OCI-M2 (cell line): ENCODE measurements at regions not wholly inside any gene's neighbourhood (a gene's known extent, or its start where the extent isn't known, plus 50 kb on each side); places are given as distances from the start of the nearest gene placed in this dataset.
A peak's percentile ranks its signal among the peaks of the same experiment; 100 is the strongest.

Source experiments
- DNase-seq: peaks from one replicate; lab custom pipeline; 2025; ENCODE audit not compliant: unreplicated experiment; lab: John Stamatoyannopoulos, UW

DNA sequence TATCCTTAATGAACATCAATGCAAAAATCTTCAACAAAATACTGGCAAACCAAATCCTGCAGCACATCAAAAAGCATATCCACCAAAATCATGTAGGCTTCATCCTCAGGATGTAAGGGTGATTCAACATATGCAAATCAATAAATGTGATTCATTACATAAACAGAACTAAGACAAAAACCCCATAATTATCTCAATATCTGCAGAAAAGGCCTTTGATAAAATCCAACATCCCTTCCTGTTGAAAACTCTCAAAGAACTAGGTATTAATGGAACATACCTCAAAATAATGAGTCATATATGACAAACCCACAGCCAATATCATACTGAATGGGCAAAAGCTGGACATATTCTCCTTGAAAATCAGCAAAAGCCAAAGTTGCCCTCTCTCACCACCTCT, 54.6 kb upstream of the DEPDC1 start:
- DNase-seq: no peak

DNA sequence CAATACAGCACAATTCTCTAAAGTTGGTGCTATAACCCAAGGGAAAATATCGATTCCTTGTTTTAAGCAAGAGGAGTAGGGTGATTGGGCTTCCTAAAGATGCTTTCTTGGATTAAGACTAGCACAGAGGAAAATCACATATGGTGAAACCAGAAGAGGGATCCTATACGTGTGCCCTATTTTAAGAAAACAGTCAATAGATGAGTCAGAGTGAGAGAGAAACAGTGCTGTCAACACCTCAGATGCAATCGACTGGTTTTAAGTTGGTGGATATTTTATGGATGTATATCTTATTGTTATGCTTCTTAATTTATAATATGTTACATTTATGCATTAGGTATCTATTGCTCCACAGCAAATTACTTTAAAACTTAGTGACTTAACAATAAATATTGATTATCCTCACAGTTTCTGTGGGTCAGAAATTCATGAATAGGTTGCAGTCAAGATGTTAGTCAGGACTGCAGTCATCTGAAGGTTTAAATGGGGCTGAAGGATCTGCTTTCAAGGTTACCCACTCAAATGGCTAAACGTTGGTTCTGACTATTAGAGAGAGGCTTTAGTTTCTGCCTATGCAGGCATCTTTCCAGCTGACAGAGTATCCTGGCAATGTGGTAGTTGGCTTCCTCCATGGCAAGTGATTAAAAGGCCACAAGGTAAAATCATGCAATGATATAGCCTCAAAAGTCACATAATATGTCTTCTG, 61.6 kb upstream of the DEPDC1 start:
- DNase-seq: no peak

DNA sequence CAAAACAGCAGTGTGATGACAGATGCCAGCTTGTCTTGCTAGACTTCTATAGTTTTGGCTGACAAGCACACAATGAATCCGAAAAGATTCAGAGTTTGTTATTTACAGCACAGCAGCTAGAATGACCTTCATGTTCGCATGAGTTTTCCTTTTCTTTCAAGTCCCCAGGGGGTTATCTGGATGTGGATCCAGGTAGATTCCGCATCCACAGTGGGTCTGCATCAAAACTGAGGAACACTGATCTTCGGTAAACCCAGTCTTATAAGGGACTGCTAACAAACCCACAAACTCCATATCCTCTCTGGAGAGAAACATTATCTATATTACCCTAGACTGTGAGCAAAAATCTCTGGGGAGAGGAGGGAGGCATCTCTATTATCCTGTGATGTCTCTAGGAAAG, 69.0 kb upstream of the DEPDC1 start:
- no peak for DNase-seq

DNA sequence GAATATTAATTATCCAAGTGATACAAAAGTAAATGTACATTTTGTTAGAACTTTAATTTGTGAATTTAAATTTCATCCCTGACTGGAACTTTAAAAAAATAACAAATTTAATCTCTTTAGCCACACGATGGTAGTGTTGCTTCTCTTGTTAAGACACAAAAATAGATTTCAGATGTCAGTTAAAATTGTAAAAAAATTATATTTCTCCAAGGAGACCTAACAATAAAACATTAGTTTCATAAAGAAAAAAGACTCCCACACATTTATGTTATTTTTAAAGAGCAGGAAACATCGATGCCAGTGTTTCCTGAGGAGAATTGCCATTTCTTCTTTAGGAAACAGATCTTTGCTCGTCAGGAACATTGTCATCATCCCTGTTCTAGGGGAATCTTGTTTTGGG, 74.0 kb upstream of the DEPDC1 start:
- no peak for DNase-seq

DNA sequence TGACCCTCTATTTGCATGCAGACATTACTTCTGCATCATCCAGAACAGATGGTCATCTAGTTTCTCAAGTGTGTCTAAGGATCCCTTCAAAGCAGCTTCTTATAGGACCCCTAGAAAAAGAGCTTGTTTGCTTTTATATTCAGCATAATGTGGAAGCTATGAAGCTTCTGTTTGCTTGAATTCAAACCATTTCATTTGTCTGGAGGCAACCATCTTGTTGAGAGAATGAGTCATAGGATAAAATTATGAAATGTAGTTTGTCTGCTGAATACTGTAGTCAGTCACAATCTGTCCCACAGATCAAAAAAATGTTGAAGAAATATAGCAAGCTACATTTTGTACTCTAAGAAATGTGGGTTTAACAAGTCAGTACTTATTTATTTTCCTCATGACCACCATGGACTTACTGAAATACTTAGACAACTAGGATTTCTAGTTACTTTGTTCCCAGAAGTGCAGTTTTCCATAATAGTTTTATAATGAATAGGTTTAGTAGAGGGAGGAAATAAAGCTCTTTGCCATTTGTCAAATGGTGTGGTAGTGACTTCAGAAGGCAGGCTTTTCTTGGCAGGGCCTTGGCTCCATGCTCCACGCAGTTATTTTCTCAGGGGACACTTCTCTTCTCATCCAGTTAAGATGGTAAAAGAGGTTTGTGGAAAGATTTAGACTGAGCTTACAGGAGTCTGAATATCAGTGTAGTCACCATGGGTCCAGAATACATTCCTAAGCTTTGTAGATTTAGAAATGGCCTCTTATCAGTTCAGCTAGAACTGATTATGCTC, 74.8 kb upstream of the DEPDC1 start:
- DNase-seq: no peak

DNA sequence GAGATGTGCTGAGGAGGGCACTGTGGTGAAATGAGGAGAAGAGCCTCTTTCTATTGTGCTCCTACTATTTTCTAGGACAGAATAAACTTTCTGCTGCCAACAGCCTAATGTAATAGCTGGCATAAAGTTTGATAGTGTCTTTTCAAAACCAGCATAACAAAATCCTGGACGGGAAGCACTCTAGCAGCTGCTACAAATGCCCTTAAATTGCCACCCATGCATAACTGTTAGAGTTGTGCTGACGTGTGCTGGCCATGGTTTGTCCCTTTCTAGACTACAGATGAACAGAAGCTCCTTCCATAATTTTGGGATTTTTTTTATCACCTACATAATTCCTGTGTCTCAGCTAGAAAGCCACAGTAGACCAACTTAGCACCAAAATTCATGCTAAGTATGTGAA, 88.5 kb upstream of the DEPDC1 start:
- no peak for DNase-seq

DNA sequence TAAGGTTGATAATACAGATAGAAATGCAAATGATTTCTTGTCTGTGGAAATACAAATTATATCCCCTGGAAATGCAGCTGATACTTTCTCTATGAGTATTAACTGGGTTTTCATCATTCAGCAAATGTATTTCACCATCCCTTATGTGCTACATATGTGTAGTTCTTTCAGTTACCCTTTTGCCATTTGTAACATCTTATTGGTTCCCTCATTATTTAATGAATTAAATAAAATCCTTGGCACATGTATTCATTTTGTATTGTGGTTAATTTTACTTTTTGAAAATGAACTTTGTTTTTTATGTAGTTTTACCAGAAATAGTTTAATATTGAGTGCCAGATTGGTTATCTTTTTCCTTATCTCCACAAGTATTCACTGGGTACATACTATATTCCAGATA, 89.9 kb upstream of the DEPDC1 start:
- DNase-seq: no peak

DNA sequence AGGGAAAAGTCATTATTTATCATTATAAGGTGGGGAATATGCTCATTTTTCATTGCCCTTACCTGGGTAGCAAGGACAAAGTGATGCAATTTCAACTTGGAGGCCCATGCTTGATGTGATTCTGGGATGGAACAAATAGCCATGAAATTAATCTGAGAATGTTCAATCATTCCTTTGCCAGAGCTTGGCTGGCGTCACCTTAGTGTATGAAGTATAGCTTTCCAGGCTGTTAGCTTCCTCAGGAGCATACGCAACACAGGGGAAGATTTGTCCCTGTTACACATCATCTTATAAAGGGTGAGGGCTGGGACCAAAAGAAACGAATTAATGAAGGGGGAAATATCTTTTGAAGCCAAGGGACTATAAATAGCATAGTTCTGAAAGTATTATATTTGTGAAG, 91.4 kb upstream of the DEPDC1 start:
- no peak for DNase-seq

DNA sequence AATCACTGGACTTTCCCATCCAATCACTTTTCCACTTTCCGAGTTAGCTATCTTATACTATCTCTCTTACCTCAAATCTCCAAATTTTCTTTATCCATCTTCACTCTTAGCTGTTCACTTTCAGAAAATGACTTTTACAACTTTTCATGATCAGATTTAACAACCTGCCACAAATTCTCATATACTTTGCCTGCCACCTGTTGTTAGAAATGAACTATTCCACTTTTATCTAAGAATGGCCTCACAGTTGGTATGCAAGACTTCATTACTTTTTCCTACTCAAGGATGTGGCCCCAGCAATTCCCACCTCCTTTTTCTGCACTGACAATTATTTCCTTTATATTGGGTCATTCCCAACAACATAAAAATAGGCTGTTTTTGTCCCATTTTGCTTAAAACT, 93.6 kb upstream of the DEPDC1 start:
- DNase-seq: no peak

DNA sequence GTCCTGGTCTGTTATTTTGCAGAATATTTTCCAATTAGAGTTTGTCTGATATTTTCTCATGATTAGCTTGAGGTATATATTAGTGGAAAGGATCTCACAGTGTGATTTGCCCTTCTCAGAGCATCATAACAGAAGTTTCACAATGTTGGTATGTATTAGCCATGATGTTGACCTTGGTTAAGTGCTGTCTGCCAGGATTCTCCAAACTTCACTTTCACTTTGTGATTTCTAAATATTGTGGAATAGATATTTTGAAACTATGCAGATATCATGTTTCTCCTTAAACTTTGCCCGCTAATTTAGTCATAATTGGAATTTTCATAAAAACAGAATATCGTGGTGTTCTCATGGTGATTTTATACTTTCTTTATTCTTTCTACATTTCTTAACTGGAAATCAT, 98.0 kb upstream of the DEPDC1 start:
- DNase-seq: no peak

DNA sequence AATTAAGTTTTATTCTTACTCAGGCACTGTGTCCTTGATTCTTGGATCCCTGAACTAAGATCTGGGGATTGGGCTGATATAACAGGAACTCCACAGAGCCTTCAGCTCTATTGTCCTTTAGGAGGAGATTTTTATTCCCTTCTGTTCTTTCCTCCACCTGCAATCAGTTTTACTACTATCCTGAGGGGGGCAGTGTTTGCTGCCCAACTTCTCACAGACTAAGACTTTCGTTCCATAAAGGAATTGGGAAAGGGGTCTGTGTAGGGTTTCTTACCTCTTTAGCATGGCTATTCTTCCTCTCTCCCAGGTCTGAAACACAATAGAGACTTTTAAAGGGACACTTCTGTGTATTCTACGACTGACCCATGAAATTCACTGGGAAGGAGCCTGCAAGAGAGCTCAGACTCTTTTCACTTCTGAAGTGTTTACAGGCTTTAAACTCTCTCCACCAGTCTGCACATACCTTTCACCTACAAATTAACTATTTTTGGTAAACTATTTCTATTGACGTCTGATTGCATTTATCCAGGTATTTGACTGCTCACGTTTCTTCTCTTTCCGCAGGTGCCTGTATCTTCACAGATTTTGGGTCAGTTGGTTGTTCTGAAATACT, 103.3 kb upstream of the DEPDC1 start:
- no peak for DNase-seq

DNA sequence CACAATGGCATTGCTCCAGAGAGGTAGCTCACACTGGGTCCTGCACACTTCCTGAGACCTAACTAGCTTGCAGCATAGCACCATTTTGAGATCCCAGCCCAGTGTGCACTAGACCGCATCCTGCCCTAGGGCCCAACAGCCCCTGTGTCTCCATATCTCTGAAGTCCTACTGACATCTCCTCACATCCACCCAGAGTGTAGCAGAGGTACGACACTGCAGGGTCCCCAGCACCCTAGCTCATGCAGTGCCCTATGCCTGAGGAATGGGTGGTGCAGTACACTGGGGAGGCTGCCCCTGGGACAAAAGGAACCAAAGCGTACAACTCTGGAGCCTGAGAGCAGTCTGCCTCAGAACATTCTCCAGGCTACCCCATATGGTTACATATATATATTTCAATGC, 111.4 kb upstream of the DEPDC1 start:
- DNase-seq: no peak

DNA sequence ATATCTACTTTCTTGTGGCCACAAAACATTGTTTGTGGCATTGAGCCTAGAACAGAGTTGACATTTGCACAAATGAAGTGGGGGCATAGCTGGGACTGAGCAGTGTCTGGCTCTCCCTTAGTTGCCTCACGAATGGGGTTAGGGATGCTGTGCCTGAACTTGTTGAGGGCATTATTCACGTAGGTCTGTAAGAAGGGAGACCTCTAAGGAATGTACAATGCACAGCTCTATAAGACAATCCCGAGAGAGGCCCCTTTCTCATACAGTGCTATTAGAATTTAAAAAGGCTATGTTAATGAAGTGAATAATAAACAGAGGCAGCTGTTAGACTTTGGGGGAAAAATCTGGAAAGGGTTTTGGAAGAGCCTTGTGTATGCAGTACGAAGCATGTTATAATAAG, 118.4 kb upstream of the DEPDC1 start:
- DNase-seq: no peak

DNA sequence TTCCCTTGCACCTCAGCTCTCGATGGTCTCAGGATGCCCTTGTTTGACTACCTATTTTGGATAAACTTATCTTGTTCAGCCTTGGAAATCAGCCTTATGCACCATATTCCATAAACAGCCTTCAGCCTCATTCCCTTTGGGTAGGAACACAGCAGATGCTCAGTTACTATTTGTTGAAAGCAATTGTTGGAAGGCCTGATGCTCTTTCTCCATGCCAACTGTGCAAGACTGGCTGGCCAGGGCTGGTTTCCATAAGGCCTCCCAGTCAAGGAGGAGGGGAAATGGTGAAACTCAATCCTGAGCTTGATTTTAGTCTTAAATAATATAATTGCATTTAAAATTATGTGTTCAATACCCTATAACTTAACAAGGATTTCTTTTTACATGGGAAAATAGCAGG, 121.1 kb upstream of the DEPDC1 start:
- DNase-seq: no peak

DNA sequence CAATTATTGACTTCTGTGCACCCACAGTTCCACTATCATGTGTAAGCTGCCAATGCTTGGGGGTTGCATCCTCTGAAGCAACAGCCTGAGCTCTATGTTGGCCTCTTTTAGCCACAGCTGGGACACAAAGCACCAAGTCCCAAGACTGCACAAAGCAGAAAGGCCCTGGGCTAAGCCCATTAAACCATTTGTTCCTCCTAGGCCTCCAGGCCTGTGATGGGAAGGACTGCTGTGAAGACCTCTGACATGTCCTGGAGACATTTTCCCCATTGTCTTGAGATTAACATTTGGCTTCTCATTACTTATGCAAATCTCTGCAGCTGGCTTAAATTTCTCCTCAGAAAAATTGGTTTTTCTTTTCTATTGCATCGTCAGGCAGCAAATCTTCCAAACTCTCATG, 123.7 kb upstream of the DEPDC1 start:
- no peak for DNase-seq

DNA sequence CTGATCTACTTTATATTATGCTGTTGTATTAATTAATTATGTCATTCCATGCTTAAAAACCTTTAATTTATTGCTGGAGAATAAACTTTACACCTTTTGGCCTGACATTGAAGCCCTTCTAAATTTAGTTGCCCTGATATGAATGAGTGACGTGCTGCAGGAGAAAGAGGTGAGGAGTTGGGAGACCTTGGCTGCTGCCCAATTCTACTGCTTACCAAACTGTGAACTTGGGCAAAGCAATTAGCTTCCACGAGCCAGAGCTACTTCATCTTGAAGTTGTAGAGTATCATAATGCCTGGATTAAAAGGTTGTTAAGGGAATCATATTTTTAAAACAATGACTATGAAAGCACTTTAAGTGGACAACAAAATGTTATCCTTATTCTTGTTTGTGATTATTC, 126.8 kb upstream of the DEPDC1 start:
- DNase-seq: no peak

DNA sequence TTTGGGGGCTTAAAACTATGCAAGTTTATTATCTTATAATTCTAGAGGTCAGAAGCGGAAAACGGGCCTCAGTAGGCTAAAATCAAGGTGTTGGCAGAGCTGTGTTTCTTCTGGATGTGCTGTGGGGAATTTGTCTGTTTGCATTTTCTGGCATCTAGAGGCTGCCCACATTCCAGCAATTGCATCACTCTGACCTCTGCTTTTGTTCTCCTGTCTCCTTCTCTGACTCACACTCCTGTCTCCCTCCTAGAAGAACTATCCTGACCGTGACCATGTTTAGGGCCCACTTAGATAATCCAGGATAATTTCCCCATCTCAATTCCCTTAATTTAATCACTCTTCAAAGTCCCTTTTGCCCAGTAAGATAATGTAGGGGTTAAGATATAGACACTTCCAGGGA, 127.4 kb upstream of the DEPDC1 start:
- no peak for DNase-seq

DNA sequence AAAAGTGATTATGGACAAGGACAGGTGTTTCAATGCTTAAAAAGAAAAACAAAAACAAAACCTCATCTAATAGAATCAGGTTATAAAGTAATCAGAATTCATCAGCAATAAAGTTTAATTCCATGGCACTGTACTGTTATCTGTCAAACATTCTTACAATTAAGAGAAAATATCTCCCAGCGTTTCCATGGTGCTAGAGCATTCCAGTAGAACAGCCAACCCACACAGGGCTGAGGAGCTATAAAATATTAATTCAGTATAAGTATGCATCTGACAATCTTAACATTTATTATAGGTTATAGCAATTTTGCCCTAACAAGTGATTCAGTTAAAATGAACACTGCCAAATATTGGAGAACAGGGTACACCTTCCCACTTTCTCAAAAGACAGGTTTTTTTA, 128.7 kb upstream of the DEPDC1 start:
- no peak for DNase-seq

DNA sequence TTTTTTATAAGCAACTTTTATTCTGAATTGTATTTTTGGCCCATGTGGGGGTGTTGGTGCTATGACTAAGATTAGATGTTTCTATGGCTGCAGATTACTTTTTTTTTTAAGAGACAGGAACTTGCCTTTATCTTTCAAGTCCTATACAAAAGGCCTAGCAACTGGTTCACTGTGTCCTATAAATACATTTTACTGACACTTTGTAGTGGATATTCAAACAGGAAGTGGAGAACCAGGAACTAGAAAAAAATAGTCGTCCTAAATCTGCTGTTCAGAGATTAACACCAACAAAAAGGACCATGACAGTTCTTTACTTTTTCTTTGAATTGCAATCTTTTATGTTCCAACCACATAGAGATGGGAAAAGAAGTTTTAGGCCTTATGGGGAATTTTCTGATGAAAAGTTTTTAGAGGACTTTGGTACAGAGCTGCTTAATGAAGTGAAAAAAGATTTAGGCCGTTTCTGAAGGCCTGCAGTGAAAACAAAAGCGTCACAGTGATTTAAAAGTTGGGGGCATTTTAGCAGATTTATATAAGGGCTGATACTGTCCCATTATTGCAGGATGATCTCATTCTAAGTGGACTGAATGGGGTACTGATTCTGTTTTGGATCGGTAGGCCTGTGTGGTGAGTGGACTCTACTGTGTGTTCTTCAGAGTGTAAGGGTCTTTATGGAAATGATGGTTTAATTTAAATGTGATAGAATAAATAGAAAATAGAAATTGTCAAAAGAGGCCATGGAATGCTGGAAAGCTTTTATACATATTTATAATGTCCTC, 136.4 kb upstream of the DEPDC1 start:
- DNase-seq: peak; percentile 11

DNA sequence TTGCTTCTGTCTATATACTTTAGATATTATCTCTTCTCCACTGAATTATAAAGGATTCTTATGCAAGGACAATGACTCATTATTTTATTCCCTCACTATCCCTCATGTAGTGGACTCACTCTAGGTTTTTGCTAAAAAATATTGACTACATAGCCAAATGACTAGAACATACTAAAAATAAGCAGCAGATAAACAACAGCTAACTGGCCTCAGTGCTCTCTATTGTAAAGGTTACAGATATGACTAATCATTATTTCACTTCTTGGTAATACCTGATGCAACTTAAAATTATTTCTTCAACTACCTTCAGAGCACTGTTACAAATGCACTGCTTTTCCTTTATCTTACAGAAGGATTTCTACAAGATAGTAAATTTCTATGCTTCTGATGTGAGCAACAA, 147.6 kb upstream of the DEPDC1 start:
- no peak for DNase-seq

DNA sequence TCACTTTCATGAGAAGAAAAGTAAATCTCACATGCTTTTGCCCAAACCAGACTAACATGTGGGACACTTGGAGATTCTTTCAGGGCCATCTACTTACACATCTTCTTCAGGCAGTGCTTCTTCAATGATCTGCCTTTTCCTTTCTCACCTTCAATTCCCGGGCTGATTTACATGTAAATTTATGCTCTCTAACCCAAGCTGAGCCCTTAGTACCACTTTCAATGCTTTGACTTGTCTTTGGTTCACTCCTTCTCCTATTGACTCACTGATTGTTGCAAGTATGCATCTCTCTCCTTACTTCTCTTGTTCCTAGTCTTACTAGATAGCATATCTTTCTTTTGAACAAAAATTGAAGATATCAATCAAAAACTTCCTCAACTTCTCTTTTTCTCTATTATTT, 154.2 kb upstream of the DEPDC1 start:
- no peak for DNase-seq

DNA sequence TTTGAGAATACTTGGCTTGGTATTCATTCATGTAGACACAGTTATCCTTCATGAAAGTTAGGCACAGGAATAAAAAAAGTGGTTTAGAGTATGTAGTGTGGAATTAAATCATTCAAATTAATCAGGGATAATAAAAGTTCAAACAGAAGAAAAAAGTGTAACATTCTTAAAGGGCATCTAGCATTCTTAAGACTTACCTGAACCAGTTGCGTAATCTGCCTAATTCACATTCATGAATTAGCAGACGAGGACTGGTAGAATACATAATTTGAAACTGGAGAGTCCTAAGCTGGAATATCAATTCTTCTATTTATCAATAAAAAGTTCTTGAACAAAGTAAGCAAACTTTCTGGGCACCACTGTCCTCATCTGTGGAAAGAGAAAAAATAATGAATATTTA, 157.0 kb upstream of the DEPDC1 start:
- DNase-seq: no peak
